Fibroblast of skin of right quadriceps (primary cell): ENCODE measurements at regions not wholly inside any gene's neighbourhood (a gene's known extent, or its start where the extent isn't known, plus 50 kb on each side); places are given as distances from the start of the nearest gene placed in this dataset.
A peak's percentile ranks its signal among the peaks of the same experiment; 100 is the strongest.
"Not testable (repeated sequence)": the region's sequence is repeated elsewhere in the genome, so short reads cannot be mapped to it uniquely, and the experiment has no call there.

Experiments
- DNase-seq: peaks from one replicate; pipeline ENCODE4 v3.0.0-alpha.2; 2013

DNA sequence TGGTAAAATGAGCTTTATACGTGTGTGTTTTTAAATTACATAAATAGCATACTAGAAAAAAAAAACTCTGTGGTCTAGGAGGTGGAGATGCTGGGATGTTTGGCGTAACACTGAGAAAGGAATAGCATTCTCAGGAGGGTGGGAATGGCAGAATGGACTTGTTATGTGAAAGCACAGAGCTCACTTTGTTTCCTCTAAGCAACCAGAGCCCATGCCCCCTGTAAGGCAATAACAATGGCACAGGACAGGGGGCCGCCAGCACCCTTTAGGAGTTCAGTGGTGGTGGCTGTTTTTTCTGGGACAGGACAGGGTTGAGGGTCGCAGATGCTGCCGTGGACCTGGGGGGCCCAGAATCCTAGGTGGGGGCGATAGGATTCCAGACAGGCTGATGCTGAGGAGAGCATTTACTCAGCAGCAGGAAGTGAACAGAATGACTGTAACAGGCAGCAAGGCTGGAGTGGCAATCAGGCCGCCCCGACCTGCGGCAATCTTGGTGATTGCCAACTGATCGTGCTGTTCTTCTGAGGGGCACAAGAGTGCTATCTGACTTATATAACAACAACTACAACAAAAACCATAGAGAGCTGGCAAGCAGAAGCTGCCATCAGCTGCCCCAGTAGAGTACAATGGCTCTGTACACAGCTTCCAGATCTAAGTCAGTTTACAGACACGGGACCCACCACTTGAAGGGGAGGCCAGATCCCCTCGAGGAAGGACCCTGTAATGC is 160.4 kb downstream of the UACA start:
- DNase-seq: no peak

DNA sequence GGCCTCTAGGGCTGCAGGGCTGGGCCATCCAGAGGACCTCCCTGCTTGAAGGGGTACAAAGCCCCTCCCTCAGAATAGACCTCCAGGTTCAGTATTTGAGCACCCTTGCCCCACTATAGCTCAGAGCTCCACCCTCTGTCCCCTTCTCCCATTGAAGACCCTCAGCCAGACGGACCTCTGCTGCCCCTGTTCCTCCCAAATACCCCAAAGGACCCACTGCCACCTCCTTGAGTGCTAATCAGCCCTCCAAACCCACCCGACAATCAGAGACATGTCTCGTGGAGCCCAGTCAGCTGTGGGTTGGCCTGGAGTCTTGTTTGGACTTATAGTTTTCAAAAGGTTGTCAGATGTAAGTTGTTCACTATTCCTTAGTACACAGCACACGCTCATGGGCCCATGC is 161.1 kb downstream of the UACA start:
- DNase-seq: no peak

DNA sequence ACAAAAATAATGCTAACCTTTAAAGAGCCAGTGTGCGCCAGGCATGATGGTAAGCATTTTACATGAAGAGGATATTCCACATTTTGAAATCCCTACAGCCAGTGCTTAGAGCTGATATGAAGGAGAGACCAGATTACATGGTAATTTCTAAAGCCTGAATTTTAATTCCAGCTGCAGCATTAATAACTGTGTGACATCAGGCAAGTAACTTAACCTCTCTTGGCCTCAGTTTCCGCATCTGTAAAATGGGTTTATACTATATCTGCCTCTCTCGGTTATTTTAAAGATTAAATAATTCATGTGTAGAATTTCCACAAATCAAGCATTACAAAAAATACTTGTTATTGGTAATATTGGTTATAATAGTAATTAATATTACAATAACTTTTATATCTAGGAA is 165.4 kb downstream of the UACA start:
- DNase-seq: no peak

DNA sequence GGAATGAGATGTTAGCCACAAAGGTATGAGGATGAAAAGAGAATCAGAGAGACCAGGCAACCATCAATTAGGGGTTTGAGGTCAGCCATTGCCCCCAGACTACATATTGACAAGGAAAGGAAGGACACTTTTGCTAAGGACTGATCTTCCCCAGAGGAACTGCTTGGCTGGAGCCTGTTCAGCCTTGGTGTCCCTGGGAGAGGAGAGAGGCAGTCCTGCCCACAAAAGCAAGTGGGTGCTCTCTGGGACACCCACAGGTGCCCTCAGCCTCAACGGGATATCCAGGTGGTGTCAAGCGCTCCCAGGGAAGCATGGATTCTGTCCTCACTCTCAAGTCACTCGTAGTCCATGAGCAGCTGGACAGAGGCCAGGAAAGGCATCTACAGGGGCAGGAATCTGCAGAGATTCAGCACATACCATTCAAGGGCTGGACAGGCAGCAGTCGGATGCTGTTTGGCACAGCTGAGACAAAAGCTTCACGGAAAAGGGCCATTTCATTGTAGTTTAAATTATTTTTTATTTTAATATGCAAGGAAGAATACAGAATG is 166.2 kb downstream of the UACA start:
- DNase-seq: peak; percentile 46

DNA sequence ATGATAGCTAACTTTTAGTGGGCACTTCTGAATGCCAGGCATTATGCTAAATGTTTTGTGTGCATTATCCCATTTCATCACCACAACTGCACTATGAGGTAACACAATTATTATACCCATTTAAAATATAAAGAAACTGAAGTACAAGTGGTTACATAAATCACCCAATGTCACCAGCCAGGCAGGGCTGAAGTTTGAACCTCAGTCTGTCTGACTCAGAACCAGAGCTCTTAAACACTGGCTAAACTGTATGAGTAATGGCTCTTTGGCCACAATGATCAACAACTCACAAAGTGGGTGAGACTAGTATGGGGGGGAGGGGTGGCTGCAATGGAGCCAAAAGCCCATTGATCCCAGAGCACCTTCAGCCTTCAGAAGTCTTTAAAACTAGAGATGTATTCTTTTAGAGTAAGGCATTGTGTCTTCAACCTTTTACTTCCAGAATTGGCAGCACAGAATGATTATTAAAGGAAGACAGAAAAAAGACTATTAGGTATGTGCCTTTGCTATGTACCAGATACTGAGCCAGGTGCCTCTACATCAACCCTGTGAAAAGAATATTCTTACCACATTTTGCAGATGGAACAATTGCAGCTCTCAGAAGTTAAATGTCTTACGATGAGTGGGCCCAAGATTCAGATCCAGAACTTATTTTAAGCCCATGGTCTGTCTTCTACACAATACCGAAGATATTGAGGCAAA is 166.9 kb downstream of the UACA start:
- DNase-seq: peak; percentile 92

DNA sequence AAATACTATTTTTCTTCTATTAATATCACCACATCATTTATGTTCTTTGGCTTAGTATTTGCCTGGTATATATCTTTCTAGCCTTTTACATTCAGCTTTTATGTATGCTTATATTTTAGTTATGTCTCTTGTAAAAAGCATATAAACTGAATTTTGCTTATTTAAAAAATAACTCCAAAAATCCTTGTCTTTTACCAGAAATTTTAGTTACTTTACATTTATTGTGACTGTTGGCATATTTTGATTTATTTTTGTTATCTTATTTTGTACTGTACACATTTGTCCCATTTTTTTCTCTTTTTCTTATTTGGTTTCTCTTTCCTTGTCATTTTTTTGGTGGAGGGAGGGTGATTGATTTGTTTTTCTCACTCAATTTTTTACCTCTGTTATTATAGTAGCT is 169.6 kb downstream of the UACA start:
- DNase-seq: no peak

DNA sequence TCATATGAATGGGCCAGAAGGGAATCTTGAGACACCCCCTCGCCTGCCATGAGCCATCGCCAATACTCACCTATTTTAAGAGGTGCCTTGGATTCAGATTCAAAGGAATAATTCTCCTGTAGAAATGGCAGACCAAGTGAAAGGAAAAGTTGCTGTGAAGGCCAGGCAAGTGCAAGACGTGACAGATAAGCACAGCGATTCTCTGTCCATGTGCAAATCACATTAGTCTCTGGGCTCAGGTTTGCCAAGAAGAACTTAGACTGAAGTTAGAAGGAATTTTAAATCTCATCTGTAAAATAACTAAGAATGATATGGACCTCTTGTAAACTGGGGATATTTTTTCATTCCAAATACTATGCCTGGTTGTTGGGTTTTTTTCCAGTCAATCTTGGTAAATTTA is 173.6 kb downstream of the UACA start:
- DNase-seq: no peak

DNA sequence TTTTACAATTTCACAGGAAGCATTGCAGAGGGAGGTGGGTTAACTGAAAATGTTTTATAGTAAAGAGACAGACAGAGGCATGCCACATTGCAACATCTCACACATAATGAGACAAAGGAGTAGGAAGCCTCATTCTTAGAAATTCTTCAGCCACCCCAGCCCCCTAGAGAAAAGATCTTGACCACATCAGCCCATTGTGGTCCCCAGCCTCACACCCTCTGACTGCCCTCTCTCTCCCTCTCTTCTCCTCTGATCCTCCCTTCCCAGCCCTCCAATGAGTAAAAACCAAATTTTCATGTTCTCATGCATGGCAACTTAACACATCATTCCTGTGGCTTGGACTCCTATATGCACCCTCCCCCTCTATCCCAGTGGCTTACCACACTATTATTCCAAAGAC is 174.1 kb downstream of the UACA start:
- peak; percentile 97 for DNase-seq

DNA sequence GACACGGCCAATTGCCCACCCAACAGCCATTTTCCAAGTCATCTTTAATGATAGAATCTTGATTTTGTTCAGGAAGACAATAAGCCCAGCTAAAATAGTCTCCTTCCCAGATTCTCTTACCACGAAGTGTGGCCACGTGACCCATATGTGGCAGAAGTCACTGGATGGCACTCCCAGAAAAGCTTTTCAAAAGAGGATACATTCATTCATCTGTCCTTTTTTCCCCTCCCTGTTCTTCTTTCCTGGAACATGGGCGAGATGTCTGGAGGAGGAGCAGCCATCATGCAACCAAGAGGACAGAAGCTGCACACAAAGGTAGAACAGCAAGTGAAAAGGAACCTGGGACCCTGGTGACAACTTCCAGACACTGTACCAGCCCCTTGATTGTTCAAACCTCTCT is 174.7 kb downstream of the UACA start:
- no peak for DNase-seq

DNA sequence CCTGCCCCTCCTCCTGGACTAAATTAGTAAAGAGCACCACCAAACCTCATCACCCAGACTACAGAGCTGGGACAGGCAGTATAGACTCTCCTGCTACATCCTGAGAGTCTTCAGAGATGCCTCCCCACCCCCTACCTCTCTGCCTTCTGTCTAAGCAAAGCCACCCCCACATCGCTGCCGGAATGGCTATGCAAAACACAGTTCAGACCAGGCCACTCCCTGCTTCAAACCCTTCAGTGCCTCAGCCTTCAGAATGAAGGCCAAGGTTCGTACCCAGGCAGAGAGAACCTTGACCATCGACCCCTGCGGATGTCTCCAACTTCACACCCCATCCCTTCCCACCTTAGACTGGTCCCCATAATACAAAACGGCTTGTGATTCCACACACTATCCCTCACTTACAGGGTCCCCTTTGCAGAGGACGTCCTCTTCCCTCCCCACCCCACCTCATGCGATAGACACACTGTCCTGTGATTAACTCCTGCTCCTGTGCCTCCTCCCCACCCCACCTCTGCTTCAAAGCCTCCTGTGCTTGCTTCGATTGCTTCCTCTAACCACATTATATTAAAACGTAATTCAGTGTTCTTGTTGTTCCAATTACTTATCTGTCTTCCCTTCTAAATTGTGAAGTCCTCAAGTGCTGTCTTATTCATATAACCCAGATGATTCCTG is 175.3 kb downstream of the UACA start:
- DNase-seq: no peak

DNA sequence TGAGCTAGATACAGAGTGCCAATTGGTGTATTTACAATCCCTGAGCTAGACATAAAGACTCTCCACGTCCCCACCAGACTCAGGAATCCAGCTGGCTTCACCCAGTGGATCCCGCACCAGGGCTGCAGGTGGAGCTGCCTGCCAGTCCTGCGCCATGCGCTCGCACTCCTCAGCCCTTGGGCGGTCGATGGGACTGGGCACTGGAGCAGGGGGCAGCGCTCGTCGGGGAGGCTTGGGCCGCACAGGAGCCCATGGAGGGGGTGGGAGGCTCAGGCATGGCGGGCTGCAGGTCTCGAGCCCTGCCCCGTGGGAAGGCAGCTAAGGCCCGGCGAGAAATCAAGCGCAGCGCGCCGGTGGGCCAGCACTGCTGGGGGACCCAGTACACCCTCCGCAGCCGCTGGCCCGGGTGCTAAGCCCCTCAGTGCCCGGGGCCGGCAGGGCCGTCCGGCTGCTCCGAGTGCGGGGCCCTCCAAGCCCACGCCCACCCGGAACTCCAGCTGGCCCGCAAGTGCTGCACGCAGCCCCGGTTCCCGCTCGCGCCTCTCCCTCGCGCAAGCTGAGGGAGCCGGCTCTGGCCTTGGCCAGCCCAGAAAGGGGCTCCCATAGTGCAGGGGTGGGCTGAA is 176.2 kb downstream of the UACA start:
- DNase-seq: not testable (repeated sequence)

DNA sequence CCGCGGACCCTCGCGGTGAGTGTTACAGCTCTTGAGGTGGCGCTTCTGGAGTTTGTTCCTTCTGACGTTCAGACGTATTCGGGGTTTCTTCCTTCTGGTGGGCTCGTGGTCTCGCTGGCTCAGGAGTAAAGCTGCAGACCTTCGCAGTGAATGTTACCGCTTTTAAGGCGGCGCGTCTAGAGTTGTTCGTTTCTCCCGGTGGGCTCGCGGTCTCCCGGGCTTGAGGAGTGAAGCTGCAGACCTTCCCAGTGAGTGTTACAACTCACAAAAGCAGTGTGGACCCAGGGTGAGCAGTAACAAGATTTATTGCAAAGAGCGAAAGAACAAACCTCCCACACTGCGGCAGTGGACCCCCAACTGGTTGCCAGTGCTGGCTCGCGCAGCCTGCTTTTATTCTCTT is 177.1 kb downstream of the UACA start:
- DNase-seq: no peak

DNA sequence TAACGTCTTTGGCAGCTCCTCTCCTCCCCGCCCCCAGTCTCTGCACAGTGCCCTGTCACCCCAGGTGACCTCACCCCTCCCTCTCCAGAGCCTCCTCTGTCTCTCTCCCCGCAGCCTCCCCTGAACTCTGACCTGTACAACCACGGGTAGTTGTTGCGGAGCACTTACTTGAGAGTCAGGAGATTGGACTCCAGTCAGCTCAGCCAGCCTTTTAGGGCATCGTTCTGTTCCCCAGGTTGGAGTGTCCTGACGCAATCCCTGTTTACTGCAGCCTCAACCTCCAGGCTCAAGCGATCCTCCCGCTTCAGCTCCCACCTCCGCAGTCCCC is 177.7 kb downstream of the UACA start:
- no peak for DNase-seq

DNA sequence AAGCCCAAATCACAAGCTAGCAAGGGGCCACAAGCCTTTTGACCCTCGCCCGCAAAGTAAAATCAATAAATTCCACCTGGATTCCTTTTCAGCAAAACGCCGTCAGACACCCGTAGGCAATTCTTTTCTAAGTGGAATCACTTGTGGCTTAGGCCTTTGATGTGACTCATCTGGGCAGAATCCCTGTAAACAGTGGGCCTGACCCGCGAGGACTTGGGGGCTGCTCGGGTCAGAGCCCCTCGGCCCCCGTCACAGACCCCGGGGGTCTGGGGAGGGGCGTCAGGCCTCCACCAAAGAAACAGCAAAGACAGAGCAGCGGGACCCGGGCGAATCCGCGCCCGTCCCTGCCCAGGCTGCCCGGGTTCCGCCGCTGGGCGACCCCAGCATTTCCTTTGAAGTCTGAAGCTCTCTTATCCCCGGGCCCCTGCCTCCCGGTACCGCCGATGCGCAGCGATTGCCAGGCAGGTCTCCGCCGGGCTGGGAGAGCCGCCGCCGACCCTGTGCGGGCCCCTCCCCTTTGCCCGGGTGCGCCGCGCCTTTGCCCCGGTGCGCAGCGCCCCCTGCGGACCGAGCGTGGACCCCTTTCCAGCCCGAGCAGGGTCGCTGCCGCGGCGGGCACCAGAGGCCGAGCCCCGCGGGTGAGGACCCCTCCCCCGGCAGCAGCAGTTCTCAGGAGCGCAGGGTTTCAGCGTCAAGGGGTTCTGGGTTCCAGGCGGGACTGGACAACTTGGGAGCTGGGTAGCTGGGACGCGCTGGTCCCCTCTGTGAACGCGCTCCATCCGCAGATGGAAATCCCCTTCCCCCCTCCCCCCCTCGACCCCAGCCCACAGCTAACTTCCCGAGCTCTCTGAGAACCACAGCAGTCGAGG is 178.3 kb downstream of the UACA start:
- peak; percentile 38 for DNase-seq

DNA sequence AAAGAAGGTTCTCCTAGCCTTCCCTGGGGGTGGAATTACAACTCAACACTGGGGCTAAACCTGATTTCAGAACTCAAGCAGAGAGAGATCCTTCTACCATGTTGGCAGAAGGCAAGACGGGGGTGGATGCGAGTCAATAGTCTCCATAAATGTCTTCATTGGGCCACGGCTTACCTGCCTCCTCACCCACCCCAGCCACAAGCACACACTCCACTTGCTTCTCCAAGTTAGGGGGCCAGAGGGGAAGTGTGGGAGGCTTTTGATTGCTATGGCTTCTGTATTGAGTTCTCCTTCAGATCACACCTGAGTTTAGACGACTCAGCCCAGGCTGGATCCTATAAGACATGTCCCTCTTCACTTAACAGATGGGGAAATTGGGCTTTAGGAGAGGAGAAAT is 178.9 kb downstream of the UACA start:
- DNase-seq: no peak

DNA sequence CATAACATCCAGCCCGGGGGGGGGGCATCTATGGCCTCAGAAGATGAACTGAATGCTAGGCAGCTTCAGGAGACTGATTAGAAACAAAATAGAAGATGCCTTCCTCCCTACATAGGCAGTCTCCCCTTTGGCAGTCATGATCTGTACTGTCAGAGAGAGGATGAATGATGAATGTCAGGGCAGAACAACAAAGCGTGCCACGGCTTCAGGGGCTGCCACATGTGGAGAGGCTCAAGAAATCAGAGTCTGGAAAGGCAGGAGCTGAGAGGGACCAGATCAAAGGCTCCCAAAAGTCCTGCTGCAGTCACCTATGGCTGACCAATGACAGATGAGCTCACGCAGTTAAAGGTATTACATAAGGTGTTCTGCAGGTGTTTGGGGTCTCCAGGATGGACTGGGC is 180.4 kb downstream of the UACA start:
- no peak for DNase-seq

DNA sequence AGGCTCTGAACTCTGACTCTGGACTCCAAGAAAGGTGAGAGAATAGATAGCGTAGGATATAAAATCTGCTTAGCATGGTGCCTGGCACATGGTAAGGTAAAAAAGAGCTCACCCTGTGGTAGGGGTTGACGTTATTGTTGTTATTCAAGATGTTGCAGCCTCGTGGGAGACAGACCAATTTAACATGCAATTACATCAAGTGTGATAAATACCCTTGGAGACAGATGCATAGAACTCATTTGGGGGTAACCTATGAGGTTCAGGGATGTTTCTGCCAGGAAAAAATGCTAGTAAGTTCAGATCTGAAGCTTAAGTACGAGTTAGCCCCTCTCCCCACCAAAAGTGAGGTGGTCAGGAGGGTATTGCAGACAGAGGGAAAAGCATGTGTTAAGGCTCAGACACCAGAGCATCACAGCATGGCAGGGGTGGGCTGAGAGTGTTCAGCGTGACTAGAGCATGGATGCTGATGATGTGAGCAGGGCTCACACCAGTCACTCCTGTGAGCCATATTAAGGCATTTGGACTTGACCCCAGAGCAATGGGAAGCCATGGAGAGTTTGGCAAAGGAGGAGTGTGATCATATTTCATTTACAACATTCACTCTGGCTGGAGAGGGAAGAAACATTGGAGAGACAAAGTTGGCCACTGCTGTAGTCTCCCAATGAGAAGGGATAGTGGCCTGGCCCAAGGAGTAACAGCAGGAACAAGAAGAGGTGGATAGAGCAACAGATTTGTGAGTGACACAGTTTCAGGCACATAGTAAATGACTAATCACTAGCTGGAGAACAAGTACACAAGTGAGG is 181.0 kb downstream of the UACA start:
- peak; percentile 57 for DNase-seq

DNA sequence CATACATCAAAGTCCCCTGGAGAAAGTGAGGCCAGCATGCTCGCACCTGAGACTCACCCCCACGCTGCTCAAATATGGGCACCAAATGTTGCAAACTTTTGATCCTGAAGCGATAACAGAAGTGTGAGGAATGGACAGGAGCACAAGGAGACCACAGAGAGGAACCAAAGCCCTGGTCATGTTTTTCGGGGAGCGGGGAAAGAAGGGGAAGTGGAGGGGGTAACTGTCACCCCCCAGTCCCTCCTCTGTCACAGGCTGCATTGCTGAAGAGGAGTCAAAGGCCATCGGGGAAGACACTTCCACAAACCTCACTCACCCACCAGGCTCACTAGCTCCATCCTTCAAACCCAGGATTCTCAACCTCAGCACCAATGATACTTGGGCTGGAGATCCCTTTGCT is 182.4 kb downstream of the UACA start:
- no peak for DNase-seq

DNA sequence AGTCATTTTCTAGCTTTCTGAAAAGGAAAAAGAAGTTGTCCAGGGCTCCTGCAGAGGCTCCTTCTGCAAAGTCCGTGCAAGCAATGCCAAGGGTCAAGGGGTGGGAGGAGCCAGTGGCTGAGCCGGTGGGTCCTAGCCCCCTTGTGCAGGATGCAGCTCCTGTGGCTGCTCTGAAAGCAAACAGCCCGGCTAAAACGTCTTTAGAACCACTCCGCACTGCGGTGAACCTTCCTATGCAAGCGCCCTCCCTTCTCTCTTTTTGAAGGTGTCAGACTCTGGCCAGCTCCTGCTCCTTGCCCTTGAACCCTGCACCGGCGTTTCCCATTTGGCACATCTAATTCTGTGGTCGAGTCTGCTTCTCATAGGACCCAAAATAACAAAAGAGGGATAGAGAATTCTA is 183.1 kb downstream of the UACA start:
- no peak for DNase-seq

DNA sequence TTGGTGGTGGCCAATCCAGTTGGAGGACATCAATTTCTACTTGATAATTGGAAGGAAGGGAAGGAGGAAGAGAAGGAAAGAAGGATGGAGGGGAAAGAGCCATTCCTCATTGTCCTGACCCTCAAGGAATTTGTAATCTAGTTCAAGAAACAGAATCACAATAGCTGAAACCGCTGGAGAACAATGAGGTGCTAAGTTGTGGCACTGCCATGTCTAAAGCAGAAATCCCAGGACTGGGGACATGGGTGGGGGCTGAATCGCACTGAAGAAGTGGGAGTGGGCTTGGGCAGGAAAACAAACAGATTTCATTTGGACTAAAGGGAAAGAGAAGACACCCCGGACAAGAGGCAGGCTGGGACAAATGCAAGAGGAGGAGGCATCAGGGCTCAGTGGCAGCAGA is 183.6 kb downstream of the UACA start:
- DNase-seq: no peak

DNA sequence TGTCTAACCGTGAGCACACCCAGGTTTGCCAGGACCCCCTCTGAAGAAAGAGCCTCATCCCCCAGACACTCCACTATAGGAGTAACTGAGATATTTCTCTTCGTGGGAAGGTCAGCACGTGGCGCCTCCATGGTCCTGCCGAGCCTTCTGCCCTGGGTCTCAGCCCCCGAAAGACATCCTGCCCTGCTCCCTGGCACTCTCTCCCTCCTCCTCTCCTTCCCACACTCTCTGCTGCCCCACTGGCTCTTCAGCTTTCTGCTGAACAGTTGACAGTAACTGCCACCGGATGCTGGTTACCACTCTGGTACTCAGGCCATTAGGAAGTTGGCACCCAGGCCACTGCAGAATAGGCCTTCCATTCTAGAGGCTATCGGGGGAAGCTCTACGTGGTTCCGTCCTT is 185.2 kb downstream of the UACA start:
- DNase-seq: no peak

DNA sequence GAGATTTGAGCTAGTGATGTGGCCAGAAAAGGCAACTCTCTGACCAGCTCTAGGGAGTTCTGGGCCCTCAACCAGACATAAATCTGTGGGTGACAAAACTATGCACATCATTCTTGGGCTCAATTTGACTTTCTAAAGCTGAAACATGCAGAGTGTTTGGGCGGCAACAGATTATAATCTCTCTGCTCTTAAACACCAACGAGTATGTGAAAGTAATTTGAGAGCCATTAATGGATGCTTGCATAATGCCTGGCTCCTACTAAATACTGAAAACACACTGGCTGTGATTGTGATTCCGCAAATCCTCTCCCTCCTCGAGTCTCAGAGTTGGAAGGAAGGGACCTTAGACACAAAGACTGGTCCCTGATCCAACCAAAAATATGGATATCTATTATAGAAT is 186.7 kb downstream of the UACA start:
- DNase-seq: peak; percentile 59
